Activated T-cell treated with anti-CD3 and anti-CD28 coated beads, Interleukin-2, amount 50 U/mL, for 24 hours (primary cell): ENCODE measurements at regions not wholly inside any gene's neighbourhood (a gene's known extent, or its start where the extent isn't known, plus 50 kb on each side); places are given as distances from the start of the nearest gene placed in this dataset.

Experiments
- DNase-seq: peaks from one replicate; pipeline ENCODE4 v3.0.0-alpha.2; 2020
- H3K27ac Mint-ChIP-seq: 2 replicates; pipeline ENCODE4 v1.8.0; 2020; ENCODE audit warnings: mild to moderate bottlenecking, mixed read lengths
- H3K27me3 Mint-ChIP-seq: 2 replicates; pipeline ENCODE4 v1.8.0; 2020; ENCODE audit warnings: mixed read lengths
- H3K36me3 Mint-ChIP-seq: 2 replicates; pipeline ENCODE4 v1.8.0; 2020; ENCODE audit warnings: low read depth, mixed read lengths
- H3K4me1 Mint-ChIP-seq: 2 replicates; pipeline ENCODE4 v1.8.0; 2020; ENCODE audit warnings: low read depth, mixed read lengths
- H3K4me3 Mint-ChIP-seq: 2 replicates; pipeline ENCODE4 v1.8.0; 2020; ENCODE audit warnings: mild to moderate bottlenecking, moderate library complexity, mixed read lengths
- H3K9me3 Mint-ChIP-seq: 2 replicates; pipeline ENCODE4 v1.8.0; 2020; ENCODE audit warnings: mixed read lengths

DNA sequence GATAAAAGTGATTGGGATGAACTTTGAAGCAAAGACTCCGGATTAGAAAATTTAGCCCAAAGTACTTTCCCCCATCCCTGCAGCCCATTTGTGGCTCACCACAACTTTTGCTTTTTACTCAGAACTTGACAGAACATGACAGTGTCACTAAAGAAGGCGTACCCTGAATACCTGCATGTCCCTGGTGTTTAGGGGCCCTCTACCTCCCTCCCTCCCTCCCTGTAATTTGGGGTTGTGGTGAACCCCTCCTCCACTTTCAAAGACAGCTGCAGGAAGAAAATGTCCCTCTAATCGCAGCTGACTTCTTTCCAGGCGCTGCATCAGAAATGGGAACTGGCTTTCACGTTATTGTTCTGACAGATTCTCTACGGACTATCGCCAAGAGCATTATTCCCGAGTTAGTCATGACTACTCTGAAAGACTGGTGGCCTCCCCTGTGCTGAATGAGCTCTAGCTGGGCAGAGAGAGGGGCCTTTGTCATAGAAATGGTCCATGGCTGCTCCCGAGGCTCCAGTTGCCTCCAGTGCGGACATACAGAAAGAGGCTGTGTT is 93.2 kb upstream of the ARHGEF3 start:
- peak overlapping the region; percentile 29 for H3K4me3 Mint-ChIP-seq
- H3K27me3 Mint-ChIP-seq: no peaks in the 10 kb centered on the region
- no peaks in the 10 kb centered on the region for H3K9me3 Mint-ChIP-seq
- H3K36me3 Mint-ChIP-seq: peaks cover 5% of the 10 kb centered on the region
- no peak for DNase-seq
- H3K27ac Mint-ChIP-seq: peak overlapping the region; percentile 72
- peaks cover 72% of the 10 kb centered on the region for H3K4me1 Mint-ChIP-seq

DNA sequence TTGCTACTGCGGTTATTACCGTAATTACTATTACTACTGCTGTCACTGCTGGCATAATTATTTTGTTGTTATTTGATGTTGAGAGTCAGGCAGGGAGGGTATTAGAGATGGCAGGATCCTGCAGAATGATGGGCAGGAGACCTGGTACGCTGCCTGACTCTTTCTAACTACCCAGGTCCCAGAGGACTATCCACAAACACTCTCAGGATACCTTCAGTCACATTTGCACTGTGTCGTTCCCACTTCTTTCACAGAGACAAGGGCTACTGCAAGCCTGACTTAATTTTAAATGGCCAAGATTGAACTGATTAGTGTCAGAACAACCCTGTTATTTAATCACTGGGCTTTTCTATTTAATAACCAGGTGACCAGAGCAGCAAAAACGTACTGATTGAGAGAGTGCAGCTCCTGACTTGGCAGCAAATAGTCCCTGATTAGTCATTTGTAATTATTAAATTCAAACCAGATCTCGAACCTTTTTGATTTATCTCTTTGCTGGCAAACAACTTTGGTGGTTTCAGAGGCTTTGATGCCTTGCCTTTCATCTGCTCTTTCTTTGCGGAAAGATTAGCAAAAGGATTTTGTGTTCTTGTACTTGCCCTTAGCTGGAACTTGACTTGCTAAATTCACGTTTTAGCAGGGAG is 88.8 kb upstream of the ARHGEF3 start:
- Mint-ChIP-seq H3K4me3 (peak overlapping the region; percentile 29), H3K9me3 (no peaks in the 10 kb centered on the region)

DNA sequence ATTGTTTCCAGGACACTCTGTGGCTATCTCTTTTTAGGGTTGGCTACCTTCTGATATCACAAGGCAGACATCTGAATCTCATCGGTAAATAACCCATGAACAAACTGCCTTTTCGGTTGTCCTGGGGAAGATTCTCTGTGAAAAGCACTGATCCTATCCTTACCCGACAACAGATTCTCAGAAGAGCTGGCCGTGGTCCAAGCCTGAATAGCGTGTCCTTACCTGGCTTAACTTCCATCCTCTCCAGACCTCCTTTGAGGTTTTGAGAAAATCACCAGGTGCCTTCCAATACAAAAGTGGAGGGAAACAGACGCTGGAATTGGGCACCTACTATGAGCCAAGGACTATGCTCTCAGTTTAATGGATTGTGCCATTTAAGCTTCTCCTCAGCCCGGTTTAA is 87.4 kb upstream of the ARHGEF3 start:
- no peaks in the 10 kb centered on the region for H3K36me3 Mint-ChIP-seq
- H3K27ac Mint-ChIP-seq: no peak overlapping the region
- no peak overlapping the region for H3K4me3 Mint-ChIP-seq
- H3K27me3 Mint-ChIP-seq: no peaks in the 10 kb centered on the region
- no peak for DNase-seq
- no peaks in the 10 kb centered on the region for H3K9me3 Mint-ChIP-seq
- peaks cover 84% of the 10 kb centered on the region for H3K4me1 Mint-ChIP-seq

More for the DNA sequence above, 88.8 kb upstream of the ARHGEF3 start:
- no peak overlapping the region for H3K27ac Mint-ChIP-seq
- DNase-seq: no peak
- H3K27me3 Mint-ChIP-seq: no peaks in the 10 kb centered on the region
- peaks cover 82% of the 10 kb centered on the region for H3K4me1 Mint-ChIP-seq
- H3K36me3 Mint-ChIP-seq: no peaks in the 10 kb centered on the region

DNA sequence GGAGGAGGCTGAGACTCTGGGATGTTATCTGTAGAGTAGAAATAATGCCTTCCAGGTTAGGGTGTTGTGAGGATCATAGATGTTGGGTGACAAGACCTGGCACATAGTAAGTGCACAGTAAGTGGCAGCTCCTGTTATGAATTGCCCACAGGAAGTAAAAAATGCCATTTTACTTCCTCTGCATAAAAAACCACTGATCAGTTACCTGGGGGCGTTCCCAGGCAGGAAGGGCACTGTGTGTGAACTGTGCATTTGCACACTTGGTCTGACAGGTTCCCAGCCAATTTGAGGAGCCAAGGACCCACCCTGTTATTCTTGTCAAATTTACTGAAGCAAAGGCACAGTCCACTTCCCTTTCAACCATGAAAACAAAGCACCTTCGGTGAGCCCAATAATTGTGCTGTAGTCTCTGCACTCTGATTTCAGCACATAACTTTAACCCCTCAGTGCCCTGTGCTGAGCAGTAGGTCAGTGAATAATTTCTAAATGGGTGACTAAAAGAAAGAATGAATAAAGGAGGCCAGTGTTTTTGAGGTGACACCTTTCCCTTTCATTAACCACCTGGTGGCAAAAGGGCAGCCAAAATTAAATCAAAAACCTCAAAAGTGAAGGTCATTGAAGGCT is 85.8 kb upstream of the ARHGEF3 start:
- DNase-seq: no peak
- Mint-ChIP-seq H3K27ac (peak overlapping the region; percentile 78), H3K4me3 (peak overlapping the region; percentile 47), H3K9me3 (no peaks in the 10 kb centered on the region), H3K27me3 (no peaks in the 10 kb centered on the region), H3K4me1 (peaks cover 88% of the 10 kb centered on the region), H3K36me3 (no peaks in the 10 kb centered on the region)

DNA sequence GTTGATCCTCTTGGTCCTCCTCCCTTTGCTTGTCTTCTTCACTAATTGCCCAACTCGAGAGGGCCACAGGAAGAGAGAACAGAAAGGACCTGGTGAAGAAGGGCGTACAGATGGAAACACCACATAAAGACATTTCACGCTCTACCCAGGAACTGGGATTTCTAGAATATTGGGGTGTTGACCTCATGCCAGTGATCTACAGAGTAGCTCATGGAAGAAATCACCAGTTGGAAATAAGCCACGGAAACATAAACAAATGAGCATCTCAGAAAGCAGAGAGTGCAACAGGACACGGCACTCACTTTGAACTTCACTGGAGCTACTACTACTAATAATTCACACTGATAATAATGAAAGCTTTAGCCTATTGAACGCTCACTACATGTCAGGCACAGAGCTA is 84.6 kb upstream of the ARHGEF3 start:
- Mint-ChIP-seq H3K4me3 (peak overlapping the region; percentile 3), H3K9me3 (no peaks in the 10 kb centered on the region), H3K27ac (peak overlapping the region; percentile 78), H3K27me3 (no peaks in the 10 kb centered on the region), H3K36me3 (peaks cover 7% of the 10 kb centered on the region), H3K4me1 (peaks cover 87% of the 10 kb centered on the region)
- DNase-seq: no peak

DNA sequence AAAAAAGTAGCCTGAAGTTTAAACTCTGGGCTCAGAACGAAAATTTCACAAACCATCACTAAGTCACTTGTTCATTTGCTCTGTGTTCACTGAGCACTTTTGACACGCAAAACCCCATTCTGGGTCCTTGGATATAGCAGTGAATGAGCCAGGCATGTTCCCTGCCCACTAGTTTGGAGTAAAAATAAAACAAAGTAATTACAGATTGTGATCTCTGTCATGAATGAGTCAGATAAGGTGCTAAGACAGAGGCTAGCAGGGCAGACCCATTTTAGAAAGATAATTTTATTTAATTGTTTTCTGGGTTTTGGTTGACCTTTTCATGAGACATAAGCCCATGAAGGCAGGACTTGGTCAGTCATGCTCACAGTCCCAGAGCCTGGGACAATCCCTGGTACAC is 84.1 kb upstream of the ARHGEF3 start:
- peaks cover 11% of the 10 kb centered on the region for H3K36me3 Mint-ChIP-seq
- H3K4me3 Mint-ChIP-seq: peak overlapping the region; percentile 3
- no peaks in the 10 kb centered on the region for H3K9me3 Mint-ChIP-seq
- peak overlapping the region; percentile 78 for H3K27ac Mint-ChIP-seq
- no peak for DNase-seq
- H3K4me1 Mint-ChIP-seq: peaks cover 88% of the 10 kb centered on the region
- H3K27me3 Mint-ChIP-seq: no peaks in the 10 kb centered on the region

DNA sequence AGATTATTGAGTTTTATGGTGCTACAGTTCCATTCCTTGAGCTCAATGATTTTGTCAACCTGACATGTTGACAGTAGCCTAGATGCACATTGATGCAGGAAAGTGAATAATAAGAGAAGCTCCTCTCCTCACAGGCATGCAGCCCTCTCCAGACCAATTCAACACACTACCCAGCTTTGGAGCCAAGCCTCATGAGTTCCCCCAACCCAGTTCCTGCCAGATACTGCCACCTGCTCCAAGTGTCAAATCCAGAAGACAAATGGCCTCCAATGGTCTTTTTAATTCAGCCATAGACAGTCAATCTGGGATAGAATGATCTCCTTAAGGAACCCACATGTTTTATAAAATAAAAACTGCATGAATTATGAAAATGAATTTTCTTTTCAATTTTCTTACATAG is 83.7 kb upstream of the ARHGEF3 start:
- Mint-ChIP-seq H3K27me3 (no peaks in the 10 kb centered on the region), H3K27ac (peak overlapping the region; percentile 78), H3K4me1 (peaks cover 88% of the 10 kb centered on the region), H3K9me3 (peaks cover 2% of the 10 kb centered on the region), H3K36me3 (peaks cover 15% of the 10 kb centered on the region), H3K4me3 (no peak overlapping the region)
- no peak for DNase-seq

DNA sequence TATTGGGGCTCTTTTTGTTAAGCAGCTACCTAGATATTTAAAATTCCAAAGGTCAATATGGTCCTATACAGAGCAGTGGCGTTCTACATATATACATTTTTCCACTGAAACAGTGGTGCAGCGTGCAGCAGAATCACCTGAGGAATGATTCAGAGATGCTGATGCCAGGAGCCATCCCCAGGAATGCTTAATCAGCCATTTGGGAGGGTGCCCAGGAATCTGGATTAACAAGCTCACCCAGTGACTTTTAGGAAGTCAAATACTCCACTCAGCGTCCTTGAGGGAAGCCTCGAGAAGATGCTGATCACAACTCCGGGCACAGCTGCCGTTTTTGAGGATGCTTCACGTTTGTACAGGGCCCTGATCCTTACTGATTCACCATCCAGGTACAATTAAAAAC is 82.6 kb upstream of the ARHGEF3 start:
- H3K27me3 Mint-ChIP-seq: no peaks in the 10 kb centered on the region

DNA sequence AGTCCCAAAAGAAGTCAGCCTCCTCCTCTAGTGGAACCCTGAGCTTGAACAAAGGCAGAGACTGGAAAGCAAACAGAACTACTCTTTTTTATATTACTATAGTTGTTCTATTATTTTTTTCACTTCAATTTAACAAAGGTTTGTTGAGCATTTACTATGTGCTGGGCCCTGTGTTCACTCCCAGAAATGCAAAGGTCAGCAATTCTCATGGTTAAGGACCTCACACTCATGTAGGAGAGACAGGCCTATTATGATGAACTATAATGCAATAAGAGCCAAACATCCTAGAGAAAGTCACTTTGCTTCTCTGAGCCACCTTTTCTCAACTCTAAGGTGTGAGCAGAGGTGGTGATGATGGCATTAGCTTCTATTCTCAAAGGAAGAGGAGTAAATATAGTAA is 82.1 kb upstream of the ARHGEF3 start:
- Mint-ChIP-seq H3K4me1 (peaks cover 91% of the 10 kb centered on the region), H3K9me3 (peaks cover 7% of the 10 kb centered on the region), H3K4me3 (no peak overlapping the region), H3K27ac (no peak overlapping the region), H3K27me3 (no peaks in the 10 kb centered on the region), H3K36me3 (peaks cover 22% of the 10 kb centered on the region)
- DNase-seq: no peak

More for the DNA sequence above, 82.6 kb upstream of the ARHGEF3 start:
- Mint-ChIP-seq H3K9me3 (peaks cover 7% of the 10 kb centered on the region), H3K36me3 (peaks cover 22% of the 10 kb centered on the region), H3K4me1 (peaks cover 92% of the 10 kb centered on the region), H3K27ac (no peak overlapping the region), H3K4me3 (no peak overlapping the region)
- DNase-seq: no peak

DNA sequence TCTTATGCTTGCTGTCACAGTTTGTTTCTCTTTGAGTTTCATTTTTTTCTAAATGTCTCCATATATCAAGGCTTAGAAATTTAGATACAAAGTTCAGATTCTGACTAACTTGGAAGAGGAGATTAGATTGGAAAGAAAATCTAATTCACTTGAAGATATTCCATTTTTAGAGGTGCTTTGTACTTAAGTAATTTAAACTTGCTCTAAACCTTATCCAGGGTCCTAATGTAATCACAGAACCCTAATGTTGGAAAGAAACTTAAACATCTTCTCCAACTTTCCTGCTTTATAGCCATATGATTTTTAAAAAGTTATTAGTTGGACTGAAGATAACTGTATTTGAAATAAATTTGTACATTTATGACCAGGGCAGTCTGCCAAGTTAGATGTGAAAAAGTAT is 81.1 kb upstream of the ARHGEF3 start:
- peaks cover 22% of the 10 kb centered on the region for H3K36me3 Mint-ChIP-seq
- no peak overlapping the region for H3K27ac Mint-ChIP-seq
- no peak for DNase-seq
- peaks cover 92% of the 10 kb centered on the region for H3K4me1 Mint-ChIP-seq
- H3K4me3 Mint-ChIP-seq: no peak overlapping the region
- H3K27me3 Mint-ChIP-seq: no peaks in the 10 kb centered on the region
- peaks cover 7% of the 10 kb centered on the region for H3K9me3 Mint-ChIP-seq

DNA sequence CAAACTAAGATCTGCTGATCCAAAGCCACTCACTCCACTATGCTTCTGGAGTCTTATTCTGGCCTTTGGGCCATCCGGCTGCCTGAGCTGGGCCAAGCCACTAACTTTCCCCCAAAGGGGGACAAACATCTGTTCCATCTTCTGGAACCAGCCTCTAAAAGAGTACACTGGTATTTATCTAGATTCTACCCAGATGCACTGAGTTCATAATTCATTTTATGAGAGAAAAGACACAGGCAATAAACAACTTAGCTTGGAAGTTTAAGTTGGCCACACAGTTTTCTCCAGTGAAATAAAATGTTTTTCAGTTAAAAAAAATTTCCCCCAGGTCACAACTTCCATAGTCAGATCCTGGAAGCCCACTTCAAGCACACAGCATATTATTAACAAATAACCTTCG is 80.1 kb upstream of the ARHGEF3 start:
- DNase-seq: no peak
- no peak overlapping the region for H3K4me3 Mint-ChIP-seq
- peaks cover 90% of the 10 kb centered on the region for H3K4me1 Mint-ChIP-seq
- H3K27me3 Mint-ChIP-seq: no peaks in the 10 kb centered on the region
- H3K27ac Mint-ChIP-seq: peak overlapping the region; percentile 96
- peaks cover 7% of the 10 kb centered on the region for H3K9me3 Mint-ChIP-seq
- peaks cover 22% of the 10 kb centered on the region for H3K36me3 Mint-ChIP-seq

DNA sequence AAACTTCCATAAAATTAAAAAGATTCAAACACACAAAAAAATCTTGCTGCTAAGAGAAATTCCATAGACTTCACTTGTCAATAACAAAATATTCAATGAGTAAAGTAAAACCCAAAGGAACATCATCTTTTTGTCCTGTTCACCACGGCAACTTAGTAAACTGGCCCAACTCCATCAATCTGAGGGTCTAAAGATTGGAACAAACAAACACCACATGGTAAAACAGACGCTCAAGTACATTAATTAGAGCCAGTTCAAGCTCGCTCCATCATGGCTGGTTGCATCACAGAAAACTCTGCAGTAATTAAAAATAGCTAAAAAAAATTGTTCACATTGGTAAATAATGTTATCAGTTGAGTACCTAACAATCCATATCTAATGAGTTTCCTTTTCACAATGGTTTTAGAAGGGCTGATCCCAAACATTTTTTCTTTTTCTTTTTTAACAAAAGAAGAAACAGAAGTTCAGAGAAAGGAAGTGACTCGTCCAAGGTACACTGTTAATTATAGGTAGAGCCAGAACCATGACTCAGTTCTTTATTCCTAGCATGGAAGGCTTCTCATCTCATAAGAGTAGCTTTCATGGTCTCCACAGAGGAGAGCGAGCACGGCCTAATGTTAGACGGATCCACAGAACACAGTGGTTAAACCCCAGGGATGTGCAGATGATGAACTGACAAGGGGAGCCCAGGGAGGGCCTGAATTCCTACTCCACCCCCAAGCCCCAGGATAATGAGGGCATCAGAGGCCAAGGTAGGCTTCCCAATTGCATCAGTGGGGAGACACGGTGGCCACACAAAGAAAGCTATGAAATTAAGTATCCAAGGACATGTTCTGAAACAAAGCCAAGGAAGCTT is 79.2 kb upstream of the ARHGEF3 start:
- H3K27ac Mint-ChIP-seq: peak overlapping the region; percentile 96
- H3K4me3 Mint-ChIP-seq: no peak overlapping the region
- H3K36me3 Mint-ChIP-seq: peaks cover 22% of the 10 kb centered on the region
- no peak for DNase-seq
- peaks cover 90% of the 10 kb centered on the region for H3K4me1 Mint-ChIP-seq
- peaks cover 7% of the 10 kb centered on the region for H3K9me3 Mint-ChIP-seq
- H3K27me3 Mint-ChIP-seq: no peaks in the 10 kb centered on the region

DNA sequence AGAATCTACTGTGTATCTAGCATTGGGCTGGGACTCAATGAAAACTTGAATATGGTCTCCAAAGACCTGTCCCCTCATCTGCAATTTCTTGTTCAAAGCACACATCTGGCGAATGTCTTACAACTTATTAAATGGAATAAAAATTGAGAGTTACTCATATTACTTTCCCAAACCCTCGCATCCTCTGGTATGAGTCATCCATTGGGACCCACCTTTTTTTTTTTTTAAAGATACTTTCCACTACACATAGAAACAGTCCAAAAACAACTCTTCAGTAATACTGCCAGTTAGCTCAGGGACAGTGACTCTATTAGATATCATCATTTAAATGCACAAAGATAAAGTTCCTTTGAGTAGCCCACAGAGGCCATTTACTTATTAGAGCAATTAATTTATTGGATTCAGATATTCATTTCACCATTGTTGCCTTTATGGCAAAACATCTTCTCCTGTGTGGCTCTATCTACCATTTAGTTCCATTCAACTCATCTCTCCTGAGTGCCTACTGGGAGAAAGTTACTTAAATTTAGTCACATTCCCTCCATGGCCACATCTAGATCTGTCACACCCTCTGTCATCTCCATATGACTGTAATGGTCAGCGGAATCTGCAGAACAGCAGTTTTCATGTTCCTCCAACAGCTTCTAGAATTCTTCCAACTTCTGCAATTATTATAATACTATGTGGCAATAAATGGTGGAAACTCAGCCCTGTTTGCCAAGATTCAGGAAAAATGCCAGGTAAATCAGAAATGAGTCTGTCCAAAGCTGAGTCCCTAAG is 77.9 kb upstream of the ARHGEF3 start:
- Mint-ChIP-seq H3K27ac (peak overlapping the region; percentile 96), H3K27me3 (no peaks in the 10 kb centered on the region), H3K4me1 (peaks cover 89% of the 10 kb centered on the region), H3K9me3 (peaks cover 7% of the 10 kb centered on the region), H3K36me3 (peaks cover 22% of the 10 kb centered on the region), H3K4me3 (peak overlapping the region; percentile 47)
- no peak for DNase-seq

DNA sequence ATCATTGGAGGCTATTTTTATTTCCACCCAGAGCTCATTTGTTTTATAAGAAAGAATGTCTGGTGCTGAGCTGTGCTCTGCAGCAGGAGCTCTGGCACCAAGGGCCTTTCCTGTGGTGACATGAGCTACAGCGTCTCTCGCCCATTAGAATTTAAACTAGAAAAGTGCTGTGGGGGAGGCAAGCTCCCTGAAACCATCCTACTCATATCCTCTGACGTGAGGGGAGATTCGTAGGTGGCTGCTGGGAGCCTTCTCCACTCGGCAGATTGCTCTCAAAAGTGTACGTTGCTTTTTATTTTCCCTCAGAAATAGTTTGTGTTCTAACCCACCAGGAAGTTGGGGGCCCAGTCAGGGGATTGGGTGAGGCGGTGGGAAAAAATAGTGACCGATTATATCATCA is 76.3 kb upstream of the ARHGEF3 start:
- H3K27me3 Mint-ChIP-seq: no peaks in the 10 kb centered on the region
- peaks cover 7% of the 10 kb centered on the region for H3K9me3 Mint-ChIP-seq
- peak overlapping the region; percentile 96 for H3K27ac Mint-ChIP-seq
- peaks cover 88% of the 10 kb centered on the region for H3K4me1 Mint-ChIP-seq
- H3K4me3 Mint-ChIP-seq: peak overlapping the region; percentile 70
- peaks cover 22% of the 10 kb centered on the region for H3K36me3 Mint-ChIP-seq
- DNase-seq: peak; percentile 65
